ENCODE measurements at regions not wholly inside any gene's neighbourhood (a gene's known extent, or its start where the extent isn't known, plus 50 kb on each side); places are given as distances from the start of the nearest gene placed in this dataset.

GRCh38 chr22:23375031-23375827 lies 194.9 kb downstream of the BCR start:
- no peak overlapping the region for H3K4me3 ChIP-seq
- H3K27ac ChIP-seq = no peak overlapping the region
- DNase-seq (ENCODE audit: low spot score) = peak; percentile 14
- TF ChIP-seq CTCF (IDR thresholded peaks at IDR 0.05) = no peak

GRCh38 chr22:23373601-23374000 lies 193.3 kb downstream of the BCR start:
- Histone ChIP-seq H3K4me3 (no peak overlapping the region), H3K27ac (no peak overlapping the region)
- peak; percentile 19 for DNase-seq (ENCODE audit: low spot score)
- TF ChIP-seq CTCF (IDR thresholded peaks at IDR 0.05) = no peak

- Histone ChIP-seq H3K4me3 (no peak overlapping the region), H3K27ac (no peak overlapping the region)
- TF ChIP-seq CTCF (IDR thresholded peaks at IDR 0.05) = no peak
- DNase-seq (ENCODE audit: low spot score) = no peak
Observed at GRCh38 chr22:23370251-23370650, 189.9 kb downstream of the BCR start.

GRCh38 chr22:23369054-23369685 lies 188.9 kb downstream of the BCR start:
- H3K27ac ChIP-seq = no peak overlapping the region
- DNase-seq (ENCODE audit: low spot score) = no peak
- H3K4me3 ChIP-seq = no peak overlapping the region
- TF ChIP-seq CTCF (IDR thresholded peaks at IDR 0.05) = no peak

Measured in coronary artery (tissue), 2 donors.